H9 (cell line): ENCODE measurements at regions not wholly inside any gene's neighbourhood (a gene's known extent, or its start where the extent isn't known, plus 50 kb on each side); places are given as distances from the start of the nearest gene placed in this dataset.

ENCODE experiments used
- DNase-seq: peaks from one replicate; pipeline ENCODE4 v3.0.0-alpha.2; 2017
- H2AFZ ChIP-seq: one replicate; pipeline ENCODE4 v1.6.1; 2013; ENCODE audit warnings: mild to moderate bottlenecking, low read length, control low read depth, moderate library complexity
- H2AK5ac ChIP-seq: 2 replicates; pipeline ENCODE4 v1.6.1; 2013; ENCODE audit warnings: low read length, control low read depth, mixed read lengths; ENCODE audit not compliant: insufficient read length
- H2BK120ac ChIP-seq: one replicate; pipeline ENCODE4 v1.6.1; 2013; ENCODE audit warnings: low read depth, mild to moderate bottlenecking, low read length, control low read depth, inconsistent platforms; ENCODE audit not compliant: poor library complexity, severe bottlenecking
- H2BK12ac ChIP-seq: 2 replicates; pipeline ENCODE4 v1.6.1; 2013; ENCODE audit warnings: low read length, control low read depth, mixed read lengths, low read depth; ENCODE audit not compliant: insufficient read length
- H2BK15ac ChIP-seq: 2 replicates; pipeline ENCODE4 v1.6.1; 2013; ENCODE audit warnings: low read depth, low read length, control low read depth
- H2BK20ac ChIP-seq: one replicate; pipeline ENCODE4 v1.6.1; 2013; ENCODE audit warnings: low read depth, mild to moderate bottlenecking, low read length, control low read depth, inconsistent platforms; ENCODE audit not compliant: poor library complexity, severe bottlenecking
- H2BK5ac ChIP-seq: 2 replicates; pipeline ENCODE4 v1.6.1; 2013; ENCODE audit warnings: low read length, control low read depth, mixed read lengths; ENCODE audit not compliant: insufficient read length
- H3K14ac ChIP-seq: 2 replicates; pipeline ENCODE4 v1.6.1; 2013; ENCODE audit warnings: low read length, control low read depth; ENCODE audit not compliant: insufficient read depth
- H3K18ac ChIP-seq: 2 replicates; pipeline ENCODE4 v1.6.1; 2013; ENCODE audit warnings: low read depth, mild to moderate bottlenecking, mixed read lengths, low read length, control low read depth; ENCODE audit not compliant: insufficient read length
- H3K23ac ChIP-seq: 2 replicates; pipeline ENCODE4 v1.6.1; 2013; ENCODE audit warnings: low read length, control low read depth, mixed read lengths, low read depth; ENCODE audit not compliant: insufficient read length
- H3K23me2 ChIP-seq: 2 replicates; pipeline ENCODE4 v1.6.1; 2013; ENCODE audit warnings: low read depth, mild to moderate bottlenecking, mixed read lengths, low read length, control low read depth; ENCODE audit not compliant: insufficient read length, poor library complexity, severe bottlenecking
- H3K27ac ChIP-seq: 2 replicates; pipeline ENCODE4 v1.5.1; 2013; ENCODE audit warnings: low read length, control low read depth, mixed read lengths, low read depth; ENCODE audit not compliant: insufficient read length
- H3K27me3 ChIP-seq: 2 replicates; pipeline ENCODE4 v1.6.1; 2013; ENCODE audit warnings: low read length, control low read depth, inconsistent platforms; ENCODE audit not compliant: insufficient read depth
- H3K4ac ChIP-seq: 2 replicates; pipeline ENCODE4 v1.6.1; 2013; ENCODE audit warnings: low read depth, mild to moderate bottlenecking, control low read depth, inconsistent platforms, low read length, moderate library complexity
- H3K4me1 ChIP-seq: 2 replicates; pipeline ENCODE4 v1.6.1; 2013; ENCODE audit warnings: low read length, control low read depth, inconsistent platforms; ENCODE audit not compliant: insufficient read depth
- H3K4me2 ChIP-seq: 2 replicates; pipeline ENCODE4 v1.6.1; 2013; ENCODE audit warnings: low read length, control low read depth, mixed read lengths; ENCODE audit not compliant: insufficient read length, insufficient read depth
- H3K56ac ChIP-seq: 2 replicates; pipeline ENCODE4 v1.6.1; 2013; ENCODE audit warnings: low read depth, mild to moderate bottlenecking, mixed read lengths, low read length, control low read depth; ENCODE audit not compliant: insufficient read length
- H3K79me1 ChIP-seq: 2 replicates; pipeline ENCODE4 v1.6.1; 2013; ENCODE audit warnings: low read depth, mild to moderate bottlenecking, moderate library complexity, low read length, control low read depth, inconsistent platforms; ENCODE audit not compliant: insufficient read depth, poor library complexity, severe bottlenecking
- H3K79me2 ChIP-seq: 2 replicates; pipeline ENCODE4 v1.6.1; 2013; ENCODE audit warnings: low read length, control low read depth, inconsistent platforms; ENCODE audit not compliant: insufficient read depth
- H3K9ac ChIP-seq: 2 replicates; pipeline ENCODE4 v1.6.1; 2013; ENCODE audit warnings: low read length, control low read depth, mixed read lengths; ENCODE audit not compliant: insufficient read length; ENCODE audit errors: extremely low read depth
- H3K9me3 ChIP-seq: one replicate; pipeline ENCODE4 v1.6.1; 2013; ENCODE audit warnings: low read depth, low read length, inconsistent platforms; ENCODE audit not compliant: control insufficient read depth
- H3T11ph ChIP-seq: one replicate; pipeline ENCODE4 v1.6.1; 2013; ENCODE audit warnings: mild to moderate bottlenecking, low read length, control low read depth, inconsistent platforms
- H4K20me1 ChIP-seq: one replicate; pipeline ENCODE4 v1.6.1; 2013; ENCODE audit not compliant: control insufficient read depth, insufficient read length, insufficient read depth
- H4K5ac ChIP-seq: 2 replicates; pipeline ENCODE4 v1.6.1; 2013; ENCODE audit warnings: low read depth, mild to moderate bottlenecking, mixed read lengths, low read length, control low read depth; ENCODE audit not compliant: insufficient read length
- H4K8ac ChIP-seq: replicated peaks from 2 replicates; pipeline ENCODE4 v1.6.1; 2013; ENCODE audit warnings: low read length, control low read depth, mixed read lengths, low read depth; ENCODE audit not compliant: insufficient read length
- H4K91ac ChIP-seq: 2 replicates; pipeline ENCODE4 v1.6.1; 2013; ENCODE audit warnings: low read depth, mild to moderate bottlenecking, moderate library complexity, mixed read lengths, low read length, control low read depth; ENCODE audit not compliant: insufficient read length
- H3K27ac Mint-ChIP-seq, 3 experiments: 2 replicates in 2 of 3; 3 replicates in 1 of 3; pipeline ENCODE4 v1.8.0; 2020 to 2021; ENCODE audit warnings: mixed read lengths in 3 of 3, mild to moderate bottlenecking in 1 of 3, moderate library complexity in 1 of 3
- H3K27me3 Mint-ChIP-seq: 2 replicates; pipeline ENCODE4 v1.8.0; 2021; ENCODE audit warnings: low read depth, mild to moderate bottlenecking, moderate library complexity, mixed read lengths
- H3K36me3 Mint-ChIP-seq, 3 experiments: 2 replicates in 2 of 3; 3 replicates in 1 of 3; pipeline ENCODE4 v1.8.0; 2020 to 2021; ENCODE audit warnings: low read depth in 3 of 3, mixed read lengths in 3 of 3; ENCODE audit not compliant: insufficient read depth in 1 of 3
- H3K4me1 Mint-ChIP-seq, 2 experiments: 2 replicates each; pipeline ENCODE4 v1.8.0; 2020; ENCODE audit warnings: mixed read lengths in 2 of 2
- H3K4me3 Mint-ChIP-seq, 2 experiments: 2 replicates in 1 of 2; 3 replicates in 1 of 2; pipeline ENCODE4 v1.8.0; 2020 to 2021; ENCODE audit warnings: mild to moderate bottlenecking in 2 of 2, mixed read lengths in 2 of 2, moderate library complexity in 1 of 2
- H3K9me3 Mint-ChIP-seq, 2 experiments: 2 replicates in 1 of 2; 3 replicates in 1 of 2; pipeline ENCODE4 v1.8.0; 2020; ENCODE audit warnings: mild to moderate bottlenecking in 2 of 2, mixed read lengths in 2 of 2, moderate library complexity in 1 of 2
- WGBS: extraction: QIAGEN DNeasy Blood & Tissue Kit; methylation state at CpG from one replicate; pipeline ENCODE4 v1.1.7; 2013; ENCODE audit warnings: missing lambda C conversion rate, low lambda C conversion rate, mixed read lengths; ENCODE audit not compliant: insufficient read length; ENCODE audit errors: extremely low coverage; 5-methylcytosine and 5-hydroxymethylcytosine counted together
- TF ChIP-seq, protein P1 (sequence below): fragments of 200-600 bp; sonication (generic); conservative IDR thresholded peaks from 3 replicates; pipeline ENCODE4 v1.8.0; 2021; ENCODE audit warnings: antibody characterized with exemption, mild to moderate bottlenecking

DNA sequence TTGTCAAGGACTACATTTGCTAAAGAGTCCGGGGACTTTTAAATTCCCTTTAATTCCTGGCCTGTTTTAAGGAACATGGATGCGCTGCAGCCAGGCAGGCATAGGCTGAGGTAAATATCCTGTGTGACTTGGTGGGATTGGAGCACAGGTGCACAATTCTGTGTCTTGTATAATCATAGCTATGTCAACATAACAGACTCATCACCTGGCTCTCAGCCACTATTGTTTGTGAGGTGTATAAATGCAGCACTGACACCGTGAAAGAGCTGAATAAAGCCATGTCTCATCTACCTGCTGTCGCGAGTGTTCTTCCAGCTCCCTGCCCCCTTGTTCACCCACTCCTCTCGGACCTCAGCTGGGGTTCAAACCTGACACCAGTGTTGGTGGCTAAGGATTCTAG, 109.7 kb downstream of the MFSD1 start:
- Histone ChIP-seq H4K8ac (no peak overlapping the region), H3T11ph (no peak overlapping the region), H3K4me2 (no peak overlapping the region), H3K27ac (no peak overlapping the region), H3K9me3 (no peaks in the 10 kb centered on the region), H2BK12ac (no peak overlapping the region), H3K4ac (no peak overlapping the region), H3K14ac (no peak overlapping the region), H3K79me1 (no peaks in the 10 kb centered on the region), H2AK5ac (no peak overlapping the region), H4K91ac (no peak overlapping the region), H3K9ac (no peak overlapping the region), H3K56ac (no peak overlapping the region), H2BK5ac (no peak overlapping the region), H2BK15ac (no peak overlapping the region), H4K20me1 (no peaks in the 10 kb centered on the region), H2AFZ (no peak overlapping the region), H3K4me1 (no peaks in the 10 kb centered on the region; the same call in 1 of the 2 replicates), H4K5ac (no peak overlapping the region), H2BK20ac (no peak overlapping the region), H3K18ac (no peak overlapping the region), H2BK120ac (no peak overlapping the region), H3K23ac (no peak overlapping the region), H3K27me3 (no peaks in the 10 kb centered on the region), H3K23me2 (no peaks in the 10 kb centered on the region), H3K79me2 (no peaks in the 10 kb centered on the region)
- Mint-ChIP-seq H3K27ac (no peak overlapping the region; a peak in 1 of 7 replicates), H3K27me3 (no peaks in the 10 kb centered on the region; the same call in 1 of the 2 replicates), H3K36me3 (no peaks in the 10 kb centered on the region), H3K4me1 (peaks cover 23 to 26% of the 10 kb centered on the region in 2 experiments), H3K4me3 (no peak overlapping the region), H3K9me3 (no peaks in the 10 kb centered on the region)
- no CpG with 5 or more reads among the region's 6 CpGs for WGBS
- DNase-seq, result no peak
- TF ChIP-seq, protein P1, sequence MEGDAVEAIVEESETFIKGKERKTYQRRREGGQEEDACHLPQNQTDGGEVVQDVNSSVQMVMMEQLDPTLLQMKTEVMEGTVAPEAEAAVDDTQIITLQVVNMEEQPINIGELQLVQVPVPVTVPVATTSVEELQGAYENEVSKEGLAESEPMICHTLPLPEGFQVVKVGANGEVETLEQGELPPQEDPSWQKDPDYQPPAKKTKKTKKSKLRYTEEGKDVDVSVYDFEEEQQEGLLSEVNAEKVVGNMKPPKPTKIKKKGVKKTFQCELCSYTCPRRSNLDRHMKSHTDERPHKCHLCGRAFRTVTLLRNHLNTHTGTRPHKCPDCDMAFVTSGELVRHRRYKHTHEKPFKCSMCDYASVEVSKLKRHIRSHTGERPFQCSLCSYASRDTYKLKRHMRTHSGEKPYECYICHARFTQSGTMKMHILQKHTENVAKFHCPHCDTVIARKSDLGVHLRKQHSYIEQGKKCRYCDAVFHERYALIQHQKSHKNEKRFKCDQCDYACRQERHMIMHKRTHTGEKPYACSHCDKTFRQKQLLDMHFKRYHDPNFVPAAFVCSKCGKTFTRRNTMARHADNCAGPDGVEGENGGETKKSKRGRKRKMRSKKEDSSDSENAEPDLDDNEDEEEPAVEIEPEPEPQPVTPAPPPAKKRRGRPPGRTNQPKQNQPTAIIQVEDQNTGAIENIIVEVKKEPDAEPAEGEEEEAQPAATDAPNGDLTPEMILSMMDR, result no peak
